ENCODE measurements at regions not wholly inside any gene's neighbourhood (a gene's known extent, or its start where the extent isn't known, plus 50 kb on each side); places are given as distances from the start of the nearest gene placed in this dataset.

DNA sequence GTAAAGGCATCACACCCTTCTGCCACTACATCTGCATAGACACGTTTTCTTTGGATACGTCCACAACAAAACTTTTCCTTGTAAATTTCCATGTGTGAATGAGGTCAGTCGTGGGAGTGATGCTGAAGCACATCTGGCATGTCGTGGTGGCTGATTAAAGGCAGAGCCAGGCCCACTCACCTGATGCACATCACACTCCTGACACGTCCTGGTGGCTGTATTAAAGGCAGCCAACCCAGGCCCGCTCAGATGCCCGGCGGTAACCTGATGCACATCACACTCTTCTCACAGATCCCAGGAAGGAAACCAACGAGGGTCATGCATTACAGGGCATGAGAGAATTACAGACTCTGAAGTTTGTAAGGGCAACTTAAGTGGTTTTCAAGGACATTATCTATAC is 321.6 kb upstream of the B3GAT1 start:
- DNase-seq (ENCODE audit: extremely low read depth, low read depth), result no peak
- TF ChIP-seq, protein P1, sequence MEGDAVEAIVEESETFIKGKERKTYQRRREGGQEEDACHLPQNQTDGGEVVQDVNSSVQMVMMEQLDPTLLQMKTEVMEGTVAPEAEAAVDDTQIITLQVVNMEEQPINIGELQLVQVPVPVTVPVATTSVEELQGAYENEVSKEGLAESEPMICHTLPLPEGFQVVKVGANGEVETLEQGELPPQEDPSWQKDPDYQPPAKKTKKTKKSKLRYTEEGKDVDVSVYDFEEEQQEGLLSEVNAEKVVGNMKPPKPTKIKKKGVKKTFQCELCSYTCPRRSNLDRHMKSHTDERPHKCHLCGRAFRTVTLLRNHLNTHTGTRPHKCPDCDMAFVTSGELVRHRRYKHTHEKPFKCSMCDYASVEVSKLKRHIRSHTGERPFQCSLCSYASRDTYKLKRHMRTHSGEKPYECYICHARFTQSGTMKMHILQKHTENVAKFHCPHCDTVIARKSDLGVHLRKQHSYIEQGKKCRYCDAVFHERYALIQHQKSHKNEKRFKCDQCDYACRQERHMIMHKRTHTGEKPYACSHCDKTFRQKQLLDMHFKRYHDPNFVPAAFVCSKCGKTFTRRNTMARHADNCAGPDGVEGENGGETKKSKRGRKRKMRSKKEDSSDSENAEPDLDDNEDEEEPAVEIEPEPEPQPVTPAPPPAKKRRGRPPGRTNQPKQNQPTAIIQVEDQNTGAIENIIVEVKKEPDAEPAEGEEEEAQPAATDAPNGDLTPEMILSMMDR (IDR thresholded peaks at IDR 0.05; ENCODE audit: low read depth, low read length), result no peak

DNA sequence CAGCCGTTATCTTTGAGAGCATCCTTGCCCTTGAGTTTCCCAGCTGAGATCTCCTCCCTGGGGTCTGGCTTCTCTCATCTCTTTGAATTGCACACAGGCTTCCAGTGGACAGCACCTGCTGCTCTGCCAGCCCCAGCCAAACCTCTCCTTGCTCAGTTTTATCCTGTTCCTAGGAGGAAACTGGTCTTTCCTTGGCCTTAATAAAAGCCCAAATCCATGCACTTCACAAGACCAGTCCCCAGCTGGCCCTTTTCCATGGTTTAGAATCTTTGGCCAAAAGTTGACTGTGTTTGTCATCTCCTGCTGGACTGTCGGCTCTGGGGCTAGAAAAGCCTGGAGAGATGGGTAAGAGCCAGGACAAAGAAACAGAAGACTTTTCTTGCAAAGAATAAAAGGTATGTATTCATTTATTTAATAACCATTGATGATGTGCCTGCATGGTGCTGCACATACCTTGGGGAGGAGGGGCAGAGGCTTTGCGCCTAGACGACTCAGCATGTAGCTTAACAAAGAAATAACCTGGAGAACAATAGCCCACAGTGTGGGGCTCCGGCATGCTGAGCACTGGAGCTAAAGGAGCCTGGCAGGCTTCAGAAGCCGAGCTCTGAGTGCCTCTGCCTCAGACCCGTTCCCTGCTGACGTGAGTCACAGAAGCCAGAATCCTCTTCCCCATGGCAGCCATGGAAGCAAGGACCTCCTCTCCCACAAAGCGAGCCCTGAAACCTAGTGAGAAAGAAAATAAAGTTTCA is 319.3 kb upstream of the B3GAT1 start:
- DNase-seq (ENCODE audit: extremely low read depth, low read depth), result no peak
- TF ChIP-seq, protein P1 (IDR thresholded peaks at IDR 0.05; ENCODE audit: low read depth, low read length), result no peak

DNA sequence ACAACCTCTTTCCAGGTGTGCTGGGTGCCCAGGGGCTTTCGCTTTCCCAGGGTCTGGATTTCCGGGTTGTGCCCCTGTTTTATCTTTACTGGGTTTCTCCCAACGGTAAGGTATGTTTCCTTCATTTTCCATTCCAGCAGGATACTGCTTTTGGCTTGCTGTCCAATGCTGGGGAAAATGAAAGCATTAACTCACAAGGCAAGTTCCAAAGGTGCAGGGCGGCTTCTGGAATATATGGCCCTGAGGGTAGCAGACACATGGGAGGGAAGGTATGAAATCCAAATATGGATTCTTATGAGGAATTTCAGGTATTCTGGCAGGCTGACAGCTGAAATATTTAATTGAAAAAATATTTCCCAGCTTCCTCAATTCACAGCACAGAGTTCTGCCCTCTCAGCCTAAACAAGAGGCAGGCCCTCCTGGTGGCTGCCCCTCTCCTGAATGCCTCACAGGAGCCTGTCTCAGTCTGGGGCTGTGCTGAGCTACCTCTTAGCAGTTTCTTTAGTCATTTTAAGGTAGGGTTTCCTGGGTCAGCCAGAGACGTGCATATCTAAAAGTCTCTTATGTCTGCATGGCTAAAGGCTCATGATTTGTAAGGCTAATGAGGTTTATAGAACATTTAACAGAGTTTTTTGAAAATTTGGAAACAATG is 318.6 kb upstream of the B3GAT1 start:
- no peak for DNase-seq (ENCODE audit: extremely low read depth, low read depth)
- TF ChIP-seq, protein P1 (IDR thresholded peaks at IDR 0.05; ENCODE audit: low read depth, low read length), result no peak

DNA sequence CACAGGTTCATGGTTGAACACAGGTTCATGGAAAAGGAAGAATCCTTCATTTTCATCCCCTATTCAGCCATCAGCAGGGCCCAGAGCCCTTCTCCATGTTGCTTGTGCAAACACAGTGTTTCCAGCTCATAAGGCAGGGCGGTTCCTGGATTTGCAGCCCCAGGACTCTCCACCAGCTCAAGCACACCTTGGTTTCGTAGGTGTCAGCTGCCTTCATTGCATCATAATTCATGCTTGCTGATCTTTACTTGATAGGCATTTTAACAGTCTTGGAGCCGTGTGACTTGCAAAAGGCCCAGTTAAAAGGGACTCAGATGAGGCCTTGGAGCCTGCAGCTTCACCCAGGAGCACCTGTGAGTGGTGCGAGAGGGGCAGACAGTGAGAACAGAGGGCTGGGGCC is 318.1 kb upstream of the B3GAT1 start:
- TF ChIP-seq, protein P1 (IDR thresholded peaks at IDR 0.05; ENCODE audit: low read depth, low read length), result no peak
- no peak for DNase-seq (ENCODE audit: extremely low read depth, low read depth)

DNA sequence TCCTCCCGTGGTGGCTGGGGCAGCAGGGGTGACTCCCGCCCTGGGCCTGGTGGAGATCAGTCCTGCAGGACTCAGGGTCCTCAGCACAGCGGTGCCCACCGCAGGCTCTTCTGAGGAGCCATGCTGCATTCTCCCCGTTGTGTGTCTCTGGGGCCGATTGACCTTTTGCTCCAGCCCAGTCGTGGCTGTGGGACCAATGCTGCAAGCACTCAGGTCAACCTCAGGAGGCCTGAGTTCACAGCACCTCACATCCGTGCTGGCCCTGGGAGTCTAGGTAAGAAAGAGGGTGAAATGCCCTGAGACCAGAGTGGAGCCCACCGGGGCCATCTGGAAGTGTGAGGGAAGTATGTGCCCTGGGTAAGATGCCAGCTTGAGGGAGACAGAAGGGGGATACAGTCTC is 316.1 kb upstream of the B3GAT1 start:
- no peak for DNase-seq (ENCODE audit: extremely low read depth, low read depth)

DNA sequence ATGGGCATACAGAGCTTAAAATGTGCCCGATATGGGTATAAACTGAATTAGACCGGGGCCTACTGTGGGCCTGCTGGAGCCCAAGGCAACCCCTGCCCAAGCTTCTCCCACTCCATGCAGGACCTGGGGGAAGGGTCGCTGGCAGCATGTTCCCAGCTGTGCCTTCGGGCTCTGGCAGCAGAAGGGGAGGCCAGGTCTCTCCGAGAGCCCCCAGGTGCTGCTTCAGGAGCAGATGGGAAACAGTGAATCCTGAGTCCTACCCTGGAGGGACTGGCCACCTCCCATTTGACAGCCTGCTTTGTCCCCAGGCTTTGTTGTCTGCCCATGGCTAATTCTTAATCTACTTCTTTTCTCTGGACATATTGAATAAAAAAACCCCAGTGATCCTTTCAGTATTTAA is 315.6 kb upstream of the B3GAT1 start:
- no peak for DNase-seq (ENCODE audit: extremely low read depth, low read depth)

More for the DNA sequence above, 316.1 kb upstream of the B3GAT1 start:
- TF ChIP-seq, protein P1 (IDR thresholded peaks at IDR 0.05; ENCODE audit: low read depth, low read length), result no peak

DNA sequence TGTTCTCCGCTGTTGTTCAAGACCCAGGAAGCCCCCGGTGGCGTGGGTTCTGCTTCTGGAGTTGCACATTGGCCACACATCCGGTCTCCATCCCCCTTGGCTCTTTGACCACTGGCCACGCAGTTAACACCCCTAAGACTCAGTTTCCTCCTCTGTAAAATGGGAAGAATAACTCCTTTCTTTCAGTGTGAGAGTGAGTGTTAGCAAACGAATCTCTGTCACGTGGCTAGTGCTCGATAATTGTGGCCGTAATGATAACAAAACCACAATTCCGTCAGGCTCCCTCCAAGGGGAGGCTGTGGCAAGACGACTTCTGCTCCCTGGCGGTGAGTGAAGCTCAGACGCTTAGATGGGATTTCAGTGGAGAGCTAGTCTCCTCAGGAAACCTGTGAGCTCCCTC is 315.2 kb upstream of the B3GAT1 start:
- DNase-seq (ENCODE audit: extremely low read depth, low read depth), result no peak
- TF ChIP-seq, protein P1 (IDR thresholded peaks at IDR 0.05; ENCODE audit: low read depth, low read length), result no peak

More for the DNA sequence above, 315.6 kb upstream of the B3GAT1 start:
- TF ChIP-seq, protein P1 (IDR thresholded peaks at IDR 0.05; ENCODE audit: low read depth, low read length), result no peak
